ENCODE measurements at regions not wholly inside any gene's neighbourhood (a gene's known extent, or its start where the extent isn't known, plus 50 kb on each side); places are given as distances from the start of the nearest gene placed in this dataset.

DNA sequence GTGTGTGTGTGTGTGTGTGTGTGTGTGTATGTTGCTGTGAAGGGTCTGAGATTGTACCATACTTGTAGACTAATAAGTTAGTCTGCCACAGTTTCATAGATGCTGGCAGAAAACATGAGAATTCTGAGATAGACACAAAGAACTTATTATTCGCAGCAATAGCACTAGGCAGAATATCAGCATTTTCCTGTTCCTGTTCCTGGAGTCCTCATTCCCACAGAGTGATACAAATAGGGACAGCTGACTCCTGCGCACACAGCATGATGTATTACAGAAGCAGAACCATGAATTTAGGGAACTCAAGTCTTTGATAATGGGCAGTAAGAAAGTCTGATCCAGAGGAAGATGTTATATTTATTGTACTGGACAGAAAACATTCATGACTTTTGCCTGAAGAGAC, 1466.3 kb downstream of the DPP10 start:
- TF ChIP-seq, protein P1, sequence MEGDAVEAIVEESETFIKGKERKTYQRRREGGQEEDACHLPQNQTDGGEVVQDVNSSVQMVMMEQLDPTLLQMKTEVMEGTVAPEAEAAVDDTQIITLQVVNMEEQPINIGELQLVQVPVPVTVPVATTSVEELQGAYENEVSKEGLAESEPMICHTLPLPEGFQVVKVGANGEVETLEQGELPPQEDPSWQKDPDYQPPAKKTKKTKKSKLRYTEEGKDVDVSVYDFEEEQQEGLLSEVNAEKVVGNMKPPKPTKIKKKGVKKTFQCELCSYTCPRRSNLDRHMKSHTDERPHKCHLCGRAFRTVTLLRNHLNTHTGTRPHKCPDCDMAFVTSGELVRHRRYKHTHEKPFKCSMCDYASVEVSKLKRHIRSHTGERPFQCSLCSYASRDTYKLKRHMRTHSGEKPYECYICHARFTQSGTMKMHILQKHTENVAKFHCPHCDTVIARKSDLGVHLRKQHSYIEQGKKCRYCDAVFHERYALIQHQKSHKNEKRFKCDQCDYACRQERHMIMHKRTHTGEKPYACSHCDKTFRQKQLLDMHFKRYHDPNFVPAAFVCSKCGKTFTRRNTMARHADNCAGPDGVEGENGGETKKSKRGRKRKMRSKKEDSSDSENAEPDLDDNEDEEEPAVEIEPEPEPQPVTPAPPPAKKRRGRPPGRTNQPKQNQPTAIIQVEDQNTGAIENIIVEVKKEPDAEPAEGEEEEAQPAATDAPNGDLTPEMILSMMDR (IDR thresholded peaks at IDR 0.05): no peak
- TF ChIP-seq POLR2A (IDR thresholded peaks at IDR 0.05) (no peak), EP300 (IDR thresholded peaks at IDR 0.05) (no peak)

Data from tibial nerve (tissue), 4 donors.